SK-N-MC (cell line): ENCODE measurements at regions not wholly inside any gene's neighbourhood (a gene's known extent, or its start where the extent isn't known, plus 50 kb on each side); places are given as distances from the start of the nearest gene placed in this dataset.

ENCODE experiments used
- EZH2 ChIP-seq: fragments of 200-600 bp; sonication (generic); IDR thresholded peaks from one replicate; pipeline ENCODE4 v1.6.1; 2017; ENCODE audit warnings: antibody characterized with exemption
- POLR2AphosphoS5 ChIP-seq: IDR thresholded peaks from 2 replicates; pipeline ENCODE4 v1.6.1; 2012; ENCODE audit warnings: mild to moderate bottlenecking, low read depth, low read length, borderline replicate concordance

DNA sequence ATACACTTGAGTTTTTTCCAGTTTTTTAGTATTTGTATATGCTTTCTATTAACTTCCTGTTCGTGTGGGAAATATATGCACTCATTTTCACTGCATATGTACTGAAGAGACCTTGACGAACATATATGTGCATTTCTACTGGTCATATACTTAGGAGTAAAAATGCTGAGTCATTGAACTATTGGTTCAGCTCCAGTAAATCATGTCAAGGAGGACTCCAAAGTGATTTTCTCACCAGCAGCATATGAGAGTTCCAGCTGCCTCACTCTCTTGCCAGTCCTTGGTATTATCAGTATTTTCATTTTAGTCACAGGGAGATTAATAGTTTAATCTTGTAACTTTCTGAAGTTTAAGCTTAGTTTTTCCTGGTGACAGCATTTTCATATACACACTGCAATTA lies 2750.2 kb downstream of the ARAP2 start:
- TF ChIP-seq EZH2 (no peak), POLR2AphosphoS5 (no peak)
